NCI-H1105 treated with DMSO at 0.1 percent for 48 hours (cell line): ENCODE measurements at regions not wholly inside any gene's neighbourhood (a gene's known extent, or its start where the extent isn't known, plus 50 kb on each side); places are given as distances from the start of the nearest gene placed in this dataset.
"Not testable (repeated sequence)": the region's sequence is repeated elsewhere in the genome, so short reads cannot be mapped to it uniquely, and the experiment has no call there.

Experiments
- DNase-seq: peaks from one replicate; lab custom pipeline; 2025; lab: John Stamatoyannopoulos, UW

DNA sequence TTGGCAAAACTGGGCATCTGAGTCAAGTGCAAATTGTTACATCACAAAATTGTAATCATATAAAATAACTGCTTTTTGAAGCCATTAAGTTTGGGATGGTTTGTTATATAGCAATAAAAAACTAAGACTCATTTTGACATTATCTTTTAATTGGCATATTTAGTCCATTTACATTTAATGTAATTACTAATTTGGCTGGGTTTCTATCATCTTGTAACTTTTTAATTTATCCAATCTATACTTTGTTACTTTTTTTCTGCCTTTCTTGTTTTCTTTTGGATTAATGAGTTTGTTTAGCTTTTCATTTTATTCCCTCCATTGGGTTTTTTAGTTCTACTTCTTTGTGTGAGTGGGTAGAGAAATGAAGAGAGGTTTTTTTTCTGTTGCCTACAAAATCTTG, 76.3 kb downstream of the DRAM2 start:
- no peak for DNase-seq

DNA sequence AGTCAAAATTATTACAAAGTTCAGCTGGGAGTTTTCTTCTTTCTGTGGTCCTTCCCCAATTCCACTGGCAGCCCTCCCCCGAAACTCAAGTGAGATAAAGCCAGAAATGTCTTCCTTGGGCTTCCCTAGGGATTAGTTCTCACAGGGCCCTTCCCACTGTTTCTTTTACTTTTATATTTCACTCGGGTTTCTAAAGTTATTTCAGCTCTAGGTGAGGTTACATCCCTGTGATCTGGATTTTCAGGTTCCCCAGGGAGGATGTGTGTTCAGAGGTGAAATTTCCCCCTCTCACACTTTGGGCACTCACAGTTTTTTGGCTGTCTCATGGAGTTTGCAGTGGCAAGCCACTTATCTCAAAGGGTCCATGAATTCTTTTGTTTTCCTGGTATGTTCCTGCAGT, 77.3 kb downstream of the DRAM2 start:
- no peak for DNase-seq

DNA sequence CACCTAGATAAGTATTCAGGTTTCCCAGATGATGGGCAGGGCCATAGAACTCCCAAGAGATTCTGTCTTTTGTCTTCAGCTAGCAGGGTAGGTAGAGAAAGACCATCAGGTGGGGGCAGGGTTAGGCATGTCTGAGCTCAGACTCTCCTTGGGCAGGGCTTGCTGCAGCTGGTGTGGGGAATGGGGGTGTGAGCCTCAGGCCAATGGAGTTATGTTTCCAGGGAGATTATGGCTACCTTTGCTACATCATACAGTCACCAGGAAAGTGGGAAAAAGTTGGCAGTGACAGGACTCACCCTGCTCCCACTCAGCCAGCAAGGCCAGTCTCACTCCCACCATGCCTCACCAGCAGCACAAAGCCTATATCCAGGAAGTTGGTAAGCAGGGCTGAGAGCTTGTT, 77.8 kb downstream of the DRAM2 start:
- peak; percentile 22 for DNase-seq

DNA sequence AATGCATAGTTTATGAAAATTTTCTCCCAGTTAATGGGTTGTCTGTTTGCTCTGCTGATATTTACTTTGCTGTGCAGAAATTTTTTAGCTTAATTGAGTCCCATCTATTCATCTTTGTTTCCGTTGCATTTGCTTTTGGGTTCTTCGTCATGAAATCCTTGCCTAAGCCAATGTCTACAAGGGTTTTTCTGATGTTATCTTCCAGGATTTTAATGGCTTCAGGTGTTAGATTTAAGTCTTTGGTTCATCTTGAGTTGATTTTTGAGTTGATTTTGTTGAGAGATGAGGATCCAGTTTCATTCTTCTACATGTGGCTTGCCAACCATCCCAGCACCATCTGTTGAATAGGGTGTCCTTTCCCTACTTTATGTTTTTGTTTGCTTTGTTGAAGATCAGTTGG, 85.2 kb downstream of the DRAM2 start:
- no peak for DNase-seq

DNA sequence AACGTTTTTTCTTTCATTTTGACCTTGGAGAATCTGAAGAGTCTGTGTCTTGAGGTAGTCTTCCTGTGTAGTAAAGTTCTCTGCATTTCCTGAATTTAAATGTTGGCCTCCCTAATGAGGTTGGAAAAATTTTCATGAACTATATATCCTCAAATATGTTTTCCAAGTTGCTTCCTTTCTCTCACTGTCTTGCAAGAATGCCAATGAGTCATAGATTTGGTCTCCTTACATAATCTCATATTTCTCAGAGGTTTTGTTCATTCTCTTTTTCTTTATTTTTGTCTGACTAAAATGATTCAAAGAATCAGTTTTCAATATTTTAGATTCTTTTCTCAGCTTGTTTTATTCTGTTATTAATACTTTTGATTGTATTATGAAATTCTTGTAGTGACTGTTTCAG, 87.6 kb downstream of the DRAM2 start:
- DNase-seq: no peak

DNA sequence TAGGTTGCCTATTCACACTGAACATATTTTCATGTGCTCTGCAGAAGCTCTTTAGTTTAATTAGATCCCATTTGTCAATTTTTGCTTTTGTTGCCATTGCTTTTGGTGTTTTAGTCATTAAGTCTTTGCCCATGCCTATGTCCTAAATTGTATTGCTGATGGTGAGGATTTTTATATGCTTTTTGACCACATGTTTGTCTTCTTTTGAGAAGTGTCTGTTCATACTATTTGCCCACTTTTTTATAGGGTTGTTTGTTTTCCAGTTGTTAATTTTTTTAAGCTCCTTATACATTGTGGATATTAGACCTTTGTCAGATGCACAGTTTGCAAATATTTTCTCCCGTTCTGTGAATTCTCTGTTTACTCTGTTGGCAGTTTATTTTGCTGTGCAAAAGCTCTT, 84.5 kb upstream of the LRIF1 start:
- not testable (repeated sequence) for DNase-seq

DNA sequence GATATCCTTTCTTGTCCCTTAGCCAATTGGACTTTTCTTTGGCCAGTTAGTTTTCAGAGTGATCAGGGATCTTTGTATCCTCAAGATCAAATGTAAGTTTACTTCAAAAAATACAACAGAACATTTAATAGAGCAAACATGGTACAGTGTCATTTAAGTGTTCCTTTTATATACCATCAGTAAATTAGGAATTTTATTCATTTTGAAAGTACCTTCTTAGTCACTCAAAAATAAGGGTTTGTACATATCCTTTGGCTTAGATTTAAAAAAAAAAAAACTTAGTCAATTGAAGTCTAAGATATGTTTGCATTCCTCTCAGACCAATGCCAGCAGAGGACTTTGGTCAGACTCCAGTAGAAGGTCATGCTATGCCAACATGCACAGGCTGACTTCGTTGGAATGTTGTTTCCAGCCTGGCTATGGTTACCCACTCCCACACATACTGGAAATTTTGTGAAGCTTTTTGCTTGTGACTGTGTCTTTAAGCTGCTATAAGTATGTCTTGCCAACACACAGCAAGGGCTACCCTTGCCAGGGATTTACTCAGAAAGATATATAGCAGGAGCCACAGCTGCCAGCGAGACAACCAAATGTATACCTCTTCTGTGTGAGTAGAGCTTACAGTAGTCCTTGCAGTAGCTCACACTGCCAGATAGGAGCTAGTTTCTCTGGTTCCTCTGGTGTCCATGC, 81.5 kb upstream of the LRIF1 start:
- DNase-seq: no peak

DNA sequence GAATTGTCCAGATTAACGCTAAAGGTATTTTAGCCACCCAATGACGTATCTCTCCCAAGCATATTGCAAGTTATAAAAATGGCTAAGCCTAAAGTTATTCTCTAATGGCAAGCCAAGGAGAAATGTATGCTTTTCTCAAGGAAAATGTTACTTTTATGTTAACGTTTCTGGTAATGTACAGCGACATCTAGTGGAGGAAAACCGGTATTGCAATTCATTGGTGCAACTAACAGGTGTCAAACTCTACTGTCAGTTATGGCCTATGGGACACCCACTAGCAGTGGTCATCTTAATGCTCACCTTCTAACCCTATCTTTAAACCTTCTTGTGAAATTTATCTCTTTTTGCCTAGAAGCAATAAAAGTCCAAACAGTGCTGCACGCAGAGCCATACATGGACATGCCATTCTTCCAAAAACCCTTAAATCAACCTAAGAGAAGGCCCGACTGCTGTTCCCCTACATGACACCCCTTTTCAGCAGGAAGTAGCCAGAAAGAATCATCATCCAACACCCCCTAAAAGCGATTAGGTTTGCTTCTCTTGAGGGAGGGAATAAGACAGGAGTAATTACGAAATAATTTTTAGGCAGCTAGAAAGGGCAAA, 68.7 kb upstream of the LRIF1 start:
- peak; percentile 53 for DNase-seq

DNA sequence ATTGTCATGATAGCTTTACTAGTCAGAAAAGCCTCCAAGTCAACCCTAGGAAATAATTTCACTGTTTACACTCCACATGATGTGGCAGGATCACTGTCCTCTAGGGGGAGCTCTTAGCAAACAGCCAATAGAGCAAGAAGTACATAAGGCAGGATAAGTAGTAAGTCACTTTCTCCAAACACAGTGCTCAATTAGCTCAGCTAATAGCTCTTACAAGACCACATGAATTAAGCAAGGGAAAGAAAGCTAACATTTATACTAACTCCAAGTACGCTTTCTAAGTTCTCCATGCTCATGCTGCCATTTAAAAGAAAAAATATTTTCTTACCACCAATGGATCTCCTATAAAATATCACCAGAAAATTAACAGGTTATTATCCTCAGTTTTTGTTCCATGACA, 66.9 kb upstream of the LRIF1 start:
- peak; percentile 59 for DNase-seq

DNA sequence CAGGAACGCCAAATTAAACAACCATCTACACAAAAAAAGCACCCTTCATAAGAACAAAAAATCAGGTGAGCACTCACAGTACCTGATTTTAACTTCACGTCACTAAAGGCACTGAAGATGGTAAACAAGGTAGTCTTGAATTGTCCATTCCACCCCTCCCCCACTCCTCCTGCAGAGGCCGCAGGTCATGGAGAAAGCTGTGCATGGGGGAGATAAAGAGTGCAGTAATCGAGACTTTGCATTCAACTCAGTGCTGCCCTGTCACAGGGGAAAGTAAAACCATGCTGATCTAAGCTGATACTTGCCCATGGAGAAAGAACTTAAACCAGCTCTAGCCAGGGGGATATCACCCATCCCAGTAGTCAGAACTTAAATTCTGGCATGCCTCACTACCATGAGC, 61.4 kb upstream of the LRIF1 start:
- DNase-seq: no peak

DNA sequence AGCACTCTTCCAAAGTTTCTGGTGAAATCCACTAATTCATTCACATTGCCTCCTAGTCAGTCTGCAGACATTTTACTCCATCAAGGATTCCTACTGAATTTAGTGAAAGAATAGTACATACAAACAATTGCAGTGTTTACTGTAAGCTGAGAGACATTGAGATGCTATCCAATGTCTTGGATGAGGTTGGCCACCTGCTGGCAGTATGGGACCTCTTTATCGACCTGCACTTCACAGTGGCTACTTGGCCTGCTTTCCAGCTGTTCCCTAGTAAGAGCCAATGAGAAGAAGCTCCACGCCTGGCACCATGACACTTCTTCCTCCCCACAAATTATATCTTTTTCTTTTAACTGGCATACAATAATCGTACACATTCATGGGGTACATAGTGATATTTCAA, 51.5 kb upstream of the LRIF1 start:
- DNase-seq: no peak
